COLO668 (cell line): ENCODE measurements at regions not wholly inside any gene's neighbourhood (a gene's known extent, or its start where the extent isn't known, plus 50 kb on each side); places are given as distances from the start of the nearest gene placed in this dataset.
"Not testable (repeated sequence)": the region's sequence is repeated elsewhere in the genome, so short reads cannot be mapped to it uniquely, and the experiment has no call there.

Experiments used
- DNase-seq: peaks from one replicate; lab custom pipeline; 2025; ENCODE audit not compliant: unreplicated experiment; lab: John Stamatoyannopoulos, UW

GRCh38 chr9:13450723-13451122 lies 171.2 kb upstream of the MPDZ start:
- DNase-seq = no peak

DNA sequence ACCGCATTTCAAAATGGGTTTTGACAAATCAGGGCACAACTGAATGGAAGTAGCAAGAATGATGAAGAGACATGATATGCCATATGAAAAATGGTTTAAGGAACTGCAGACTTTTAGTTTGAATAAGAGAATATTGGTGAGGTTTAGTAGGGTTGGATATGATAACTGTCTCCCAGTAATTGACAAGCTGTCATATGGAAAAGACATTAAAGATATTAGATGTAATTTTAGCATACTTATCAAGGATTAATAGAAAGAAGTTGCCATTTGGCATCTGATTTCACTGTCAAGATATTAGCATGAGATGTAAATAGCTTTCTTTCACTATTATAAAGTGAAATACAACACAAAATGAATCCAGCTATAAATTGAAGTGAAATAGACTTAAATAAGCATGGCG lies 169.0 kb upstream of the MPDZ start:
- DNase-seq = no peak

GRCh38 chr9:13447843-13448422 lies 168.4 kb upstream of the MPDZ start:
- DNase-seq = no peak

DNA sequence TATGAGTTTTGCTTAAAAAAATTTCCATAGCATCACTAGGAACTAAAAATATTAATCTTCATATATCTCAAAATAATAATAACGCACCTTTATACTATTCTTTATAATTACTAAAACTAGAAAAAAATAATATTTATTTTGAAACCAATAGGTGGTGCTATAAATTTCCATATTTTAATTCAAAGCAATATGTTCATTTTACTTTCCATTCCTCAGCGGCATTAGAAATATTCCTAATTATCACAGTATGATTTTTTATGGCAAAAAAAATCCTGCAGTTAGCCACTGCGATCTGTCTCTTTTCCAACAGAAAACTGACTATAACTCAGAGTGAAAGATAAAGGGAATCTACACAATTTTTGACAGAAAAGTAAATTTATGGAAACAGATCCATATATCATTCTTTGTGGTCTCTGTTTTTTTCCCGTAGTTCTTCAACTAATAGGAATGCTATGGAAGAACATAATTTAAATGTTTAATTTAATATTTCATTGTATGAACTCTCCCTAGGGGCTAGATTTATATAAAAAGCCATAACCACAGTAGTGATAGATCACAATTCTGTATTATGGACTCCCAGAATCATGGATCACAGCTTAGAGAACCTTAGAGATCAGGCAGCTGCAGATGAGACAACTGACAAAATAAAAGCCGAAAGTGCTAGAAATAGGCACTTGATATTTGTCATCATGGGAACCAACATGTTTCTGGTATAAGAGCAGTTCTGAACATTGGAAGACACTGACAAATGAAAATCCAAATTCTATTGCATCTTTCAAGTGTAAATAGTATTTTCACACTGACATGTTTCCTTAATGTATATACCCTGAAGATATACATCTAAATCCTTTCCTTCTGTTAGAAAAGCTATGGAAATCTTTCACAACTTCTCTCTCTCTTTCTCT lies 167.7 kb upstream of the MPDZ start:
- DNase-seq = no peak

- DNase-seq = no peak
Measured at GRCh38 chr9:13446286-13446937, 166.9 kb upstream of the MPDZ start.

- no peak for DNase-seq
Measured at GRCh38 chr9:13445103-13445500, 165.6 kb upstream of the MPDZ start.

DNA sequence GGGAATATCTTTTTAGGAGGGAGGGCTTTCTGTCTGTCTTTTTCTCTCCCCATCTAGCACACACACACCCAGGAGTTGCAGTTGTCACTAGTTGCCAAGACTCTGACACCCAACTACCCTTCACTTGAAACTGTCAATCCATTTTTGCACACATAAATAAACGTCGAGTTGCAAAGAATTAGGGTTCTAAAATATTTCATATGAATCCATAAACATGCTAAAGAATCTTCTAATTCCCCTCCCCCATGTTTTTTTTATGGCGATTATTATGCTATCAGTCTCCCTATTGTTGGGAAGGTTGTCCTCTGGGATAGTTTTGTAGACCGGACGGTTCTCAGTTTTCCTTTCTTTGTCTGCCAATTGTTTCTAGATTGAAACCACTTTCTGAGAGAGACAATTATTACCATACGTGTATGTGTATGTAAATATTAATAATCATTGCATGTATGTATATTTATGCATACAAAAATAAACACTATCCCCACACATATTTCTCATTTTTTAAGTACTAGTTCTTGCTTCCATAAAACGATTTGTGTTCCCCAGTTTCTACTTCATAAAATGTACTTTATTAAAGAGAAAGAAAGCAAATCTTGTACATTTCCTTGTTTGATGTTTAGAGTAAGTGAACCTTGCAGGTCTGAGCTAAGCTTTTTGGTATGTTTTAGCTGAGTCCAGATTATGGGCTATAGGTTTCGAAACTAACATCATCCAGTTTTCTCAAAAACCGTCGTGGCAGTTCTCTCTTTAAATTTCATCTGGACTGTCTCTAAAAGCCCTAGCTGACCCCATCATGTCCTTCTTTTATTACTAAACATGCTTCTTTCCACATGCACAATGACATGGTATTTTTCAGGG lies 165.0 kb upstream of the MPDZ start:
- DNase-seq = no peak

DNA sequence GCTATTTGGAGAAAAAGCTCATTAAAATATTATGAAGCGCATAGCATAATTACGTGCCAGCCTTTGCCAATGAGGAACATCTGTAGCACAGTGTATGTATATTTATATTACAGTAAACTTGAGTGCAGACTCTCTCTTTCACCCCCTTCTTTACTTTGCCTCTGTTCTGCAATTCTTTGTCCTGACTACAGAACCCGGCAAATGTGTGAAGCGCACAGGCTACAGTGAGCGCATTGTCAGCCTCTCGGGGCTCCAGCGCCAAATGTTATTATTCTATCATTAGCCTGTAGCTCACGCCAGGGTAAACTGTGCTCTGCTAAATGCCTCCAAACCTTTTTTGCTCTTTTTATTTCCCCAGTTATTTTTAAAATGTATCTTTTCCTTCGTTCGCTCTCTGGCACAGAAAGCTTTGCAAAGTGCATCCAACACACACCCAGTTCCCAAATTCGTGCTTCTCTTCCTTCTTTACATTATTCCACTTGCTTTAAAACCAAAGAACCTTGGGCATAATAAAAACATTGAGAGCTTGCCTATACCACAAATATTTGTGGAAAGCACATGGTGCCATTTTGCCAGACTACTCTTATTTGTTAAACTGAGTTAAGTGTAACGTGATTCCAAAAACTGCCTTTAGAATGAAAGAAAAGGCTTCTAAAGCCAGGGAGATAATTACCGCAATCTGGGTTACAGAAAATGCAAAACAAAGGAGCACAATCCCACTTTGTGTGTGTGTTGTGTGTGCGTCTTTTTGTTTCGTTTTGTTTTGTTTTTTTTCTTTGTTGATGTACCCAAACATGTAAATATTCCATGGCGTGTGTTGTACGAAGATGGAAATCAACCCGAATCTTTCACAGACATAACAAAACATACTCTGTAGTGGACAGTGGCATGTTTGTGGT lies 164.1 kb upstream of the MPDZ start:
- DNase-seq = no peak

DNA sequence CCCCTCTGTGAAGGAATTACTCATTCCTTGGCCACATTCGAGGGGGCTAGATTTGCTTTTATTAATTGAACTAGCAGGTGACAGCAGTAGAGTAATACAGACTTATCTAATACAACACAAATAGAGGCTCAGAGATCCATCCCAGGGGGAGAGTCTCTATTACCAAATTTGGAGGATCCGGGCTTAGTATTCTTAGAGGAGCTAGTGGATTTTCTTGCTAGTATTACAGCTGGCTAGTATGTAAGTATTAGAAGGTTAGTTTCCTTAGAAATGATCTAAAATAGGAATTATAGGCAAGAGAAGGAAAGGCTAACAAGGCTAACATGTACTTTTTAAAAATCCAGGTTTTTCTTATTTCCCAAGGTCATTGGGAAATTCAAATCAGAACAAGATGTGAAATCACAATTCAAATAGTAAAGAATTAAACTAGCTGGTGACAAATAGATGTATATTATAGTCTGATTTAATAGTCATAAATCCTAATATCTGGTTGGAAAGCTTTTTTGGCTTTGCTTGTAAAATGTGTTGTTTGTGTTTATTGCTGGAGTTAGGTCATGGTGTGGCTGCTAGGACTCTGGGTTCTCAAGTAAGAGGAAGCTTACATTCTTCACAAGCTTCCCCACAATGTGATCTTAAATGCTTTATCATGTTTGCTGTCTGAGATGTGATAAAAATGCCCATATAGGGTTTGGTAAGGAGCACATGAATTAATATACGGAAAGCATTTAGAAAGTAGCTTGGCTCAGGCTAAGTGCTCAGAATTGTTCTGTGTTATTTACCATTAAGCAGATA lies 160.4 kb upstream of the MPDZ start:
- no peak for DNase-seq

- no peak for DNase-seq
Measured at GRCh38 chr9:13437866-13438265, 158.4 kb upstream of the MPDZ start.

- no peak for DNase-seq
Measured at GRCh38 chr9:13436591-13436990, 157.1 kb upstream of the MPDZ start.

GRCh38 chr9:13433453-13433852 lies 154.0 kb upstream of the MPDZ start:
- DNase-seq = not testable (repeated sequence)

GRCh38 chr9:13432904-13433303 lies 153.4 kb upstream of the MPDZ start:
- no peak for DNase-seq

DNA sequence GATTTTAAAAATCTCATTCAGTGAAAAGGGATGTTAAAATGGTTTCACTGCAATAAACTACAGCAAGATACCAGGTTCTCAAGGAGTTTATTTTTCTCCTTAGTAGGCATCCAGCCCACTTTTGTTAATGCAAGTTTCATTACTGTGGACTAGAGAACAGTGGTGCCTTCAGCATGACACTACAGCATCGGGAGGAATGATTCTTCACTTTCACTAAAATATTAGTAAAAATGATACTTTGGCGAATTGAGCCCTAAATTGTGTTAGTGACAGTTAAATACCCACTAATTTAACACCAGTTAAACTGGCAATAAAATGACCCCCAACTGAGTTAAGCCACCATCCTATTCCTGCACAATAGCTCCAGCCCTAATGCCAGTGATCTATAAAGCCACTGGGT lies 152.2 kb upstream of the MPDZ start:
- no peak for DNase-seq

GRCh38 chr9:13431222-13431536 lies 151.7 kb upstream of the MPDZ start:
- no peak for DNase-seq

- no peak for DNase-seq
Measured at GRCh38 chr9:13430368-13431221, 151.1 kb upstream of the MPDZ start.

- DNase-seq = no peak
Measured at GRCh38 chr9:13429301-13430190, 150.1 kb upstream of the MPDZ start.

GRCh38 chr9:13428766-13429165 lies 149.3 kb upstream of the MPDZ start:
- DNase-seq = no peak
